ENCODE measurements at regions not wholly inside any gene's neighbourhood (a gene's known extent, or its start where the extent isn't known, plus 50 kb on each side); places are given as distances from the start of the nearest gene placed in this dataset.

GRCh38 chr2:60675301-60675700 is 80.8 kb upstream of the PAPOLG start:
- intact Hi-C loops (cut with DNase I, micrococcal nuclease) = no loop called here
- ChIA-PET POLR2A (interaction anchor here (0.6 to 1.3 kb wide), 2 partner anchors 12 to 78 kb away, joined by 3 read pairs; no protein-coding TSS in a partner anchor), CTCF (interaction anchor here (0.6 to 1.2 kb wide), 4 partner anchors 10 to 28 kb away, joined by 3 to 4 read pairs (median 3); no protein-coding TSS in a partner anchor)
- H3K27me3 ChIP-seq (ENCODE audit: control insufficient read depth in 1 of 2, insufficient read depth in 2 of 2, low read length in 2 of 2) = peaks cover 3 to 5% of the 10 kb centered on the region in 2 experiments
- no peak for TF ChIP-seq CTCF (IDR thresholded peaks at IDR 0.05)
- no peaks in the 10 kb centered on the region for H3K9me3 ChIP-seq (ENCODE audit: control insufficient read depth in 1 of 2, insufficient read depth in 1 of 2, low read length in 2 of 2)
- ATAC-seq (ENCODE audit: poor library complexity) = no peak
- Mint-ChIP-seq H3K4me1 (ENCODE audit: low read depth) (no peaks in the 10 kb centered on the region), H3K27me3 (peaks cover 15% of the 10 kb centered on the region), H3K9me3 (no peaks in the 10 kb centered on the region), H3K27ac (no peak overlapping the region), H3K4me3 (no peak overlapping the region), H3K36me3 (ENCODE audit: low read depth) (no peaks in the 10 kb centered on the region)
- peaks cover 3% of the 10 kb centered on the region for H3K4me1 ChIP-seq (ENCODE audit: insufficient read depth, low read length)
- no peak overlapping the region for H3K4me3 ChIP-seq (ENCODE audit: low read length)
- no peak overlapping the region for H3K27ac ChIP-seq (ENCODE audit: low read depth in 1 of 2, low read length in 2 of 2)
- H3K36me3 ChIP-seq (ENCODE audit: insufficient read depth, low read length) = no peaks in the 10 kb centered on the region
- no peak for DNase-seq

GRCh38 chr2:60676706-60677330 is 79.2 kb upstream of the PAPOLG start:
- Histone ChIP-seq H3K4me1 (ENCODE audit: insufficient read depth, low read length) (peaks cover 3% of the 10 kb centered on the region), H3K36me3 (ENCODE audit: insufficient read depth, low read length) (no peaks in the 10 kb centered on the region), H3K27ac (ENCODE audit: low read depth in 1 of 2, low read length in 2 of 2) (no peak overlapping the region), H3K9me3 (ENCODE audit: control insufficient read depth in 1 of 2, insufficient read depth in 1 of 2, low read length in 2 of 2) (no peaks in the 10 kb centered on the region), H3K27me3 (ENCODE audit: control insufficient read depth in 1 of 2, insufficient read depth in 2 of 2, low read length in 2 of 2) (peaks cover 3 to 5% of the 10 kb centered on the region in 2 experiments), H3K4me3 (ENCODE audit: low read length) (no peak overlapping the region)
- ATAC-seq (ENCODE audit: poor library complexity) (no peak), DNase-seq (no peak)
- Mint-ChIP-seq H3K9me3 (no peaks in the 10 kb centered on the region), H3K36me3 (ENCODE audit: low read depth) (no peaks in the 10 kb centered on the region), H3K4me1 (ENCODE audit: low read depth) (no peaks in the 10 kb centered on the region), H3K4me3 (no peak overlapping the region), H3K27ac (no peak overlapping the region), H3K27me3 (peaks cover 16% of the 10 kb centered on the region)
- ChIA-PET POLR2A (no interaction called here), CTCF (interaction anchor here (0.6 kb wide), 1 partner anchor 1803 kb away, joined by 5 read pairs; no protein-coding TSS in a partner anchor)
- intact Hi-C loops (cut with DNase I, micrococcal nuclease) = no loop called here
- no peak for TF ChIP-seq CTCF (IDR thresholded peaks at IDR 0.05)

GRCh38 chr2:60677356-60677755 is 78.7 kb upstream of the PAPOLG start:
- no peaks in the 10 kb centered on the region for H3K4me1 Mint-ChIP-seq (ENCODE audit: low read depth)
- no peak overlapping the region for H3K4me3 ChIP-seq (ENCODE audit: low read length)
- H3K9me3 ChIP-seq (ENCODE audit: control insufficient read depth in 1 of 2, insufficient read depth in 1 of 2, low read length in 2 of 2) = no peaks in the 10 kb centered on the region
- no peak for DNase-seq
- H3K36me3 ChIP-seq (ENCODE audit: insufficient read depth, low read length) = no peaks in the 10 kb centered on the region
- no peak overlapping the region for H3K27ac Mint-ChIP-seq
- H3K27me3 ChIP-seq (ENCODE audit: control insufficient read depth in 1 of 2, insufficient read depth in 2 of 2, low read length in 2 of 2) = peaks cover 3 to 5% of the 10 kb centered on the region in 2 experiments
- no peak for ATAC-seq (ENCODE audit: poor library complexity)
- no peak for TF ChIP-seq CTCF (IDR thresholded peaks at IDR 0.05)
- H3K27ac ChIP-seq (ENCODE audit: low read depth in 1 of 2, low read length in 2 of 2) = no peak overlapping the region
- H3K4me1 ChIP-seq (ENCODE audit: insufficient read depth, low read length) = peaks cover 3% of the 10 kb centered on the region
- intact Hi-C loops (cut with DNase I, micrococcal nuclease) = no loop called here
- no peaks in the 10 kb centered on the region for H3K36me3 Mint-ChIP-seq (ENCODE audit: low read depth)
- CTCF ChIA-PET = no interaction called here
- H3K9me3 Mint-ChIP-seq = no peaks in the 10 kb centered on the region
- no peak overlapping the region for H3K4me3 Mint-ChIP-seq
- H3K27me3 Mint-ChIP-seq = peaks cover 16% of the 10 kb centered on the region
- POLR2A ChIA-PET = no interaction called here

All from CD4-positive, alpha-beta T cell (primary cell).